Stimulated activated CD4-positive, alpha-beta T cell treated with anti-CD3 and anti-CD28 coated beads, Interleukin-2, amount 100 ng/mL, for 24 hours (primary cell): ENCODE measurements at regions not wholly inside any gene's neighbourhood (a gene's known extent, or its start where the extent isn't known, plus 50 kb on each side); places are given as distances from the start of the nearest gene placed in this dataset.

ENCODE experiments used
- DNase-seq, 2 donors: peaks; one replicate each; pipeline ENCODE4 v3.0.0-alpha.2; 2020

DNA sequence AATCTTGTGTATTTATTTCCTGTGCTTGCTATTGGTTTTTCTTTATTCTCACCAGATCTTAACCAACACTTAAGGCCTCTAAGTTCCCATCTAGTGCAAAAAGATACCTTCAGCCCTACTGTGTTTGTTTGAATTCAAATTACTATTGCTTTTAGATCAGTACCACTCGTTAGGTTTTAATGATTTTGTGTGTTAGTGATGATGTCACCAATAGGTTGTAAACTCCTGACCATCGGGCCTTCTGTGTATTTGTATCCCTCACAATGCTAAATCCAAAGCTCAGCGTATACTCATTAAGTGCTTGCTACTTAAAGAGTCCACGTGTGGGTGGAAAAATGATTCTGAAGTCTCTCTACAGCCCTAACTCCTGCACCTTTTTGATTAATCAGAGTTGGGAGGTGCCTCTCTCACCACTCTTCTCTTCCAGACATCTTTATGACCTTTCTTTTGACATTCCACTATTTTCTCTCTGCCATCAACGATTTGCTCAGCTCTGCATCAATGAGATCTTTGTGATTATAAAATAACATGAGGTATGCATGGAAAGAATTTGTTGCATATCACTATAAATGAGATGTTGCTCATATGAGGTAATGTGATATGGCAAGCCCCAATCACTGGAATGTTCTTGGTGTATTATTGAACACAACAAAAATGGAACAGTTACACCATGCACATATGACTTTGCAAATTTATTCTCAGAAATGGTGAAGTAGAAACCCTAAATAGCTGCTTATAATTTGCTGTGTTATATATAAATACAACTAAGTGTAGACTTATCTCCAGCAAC is 55.1 kb upstream of the LAMA2 start:
- no peak for DNase-seq

DNA sequence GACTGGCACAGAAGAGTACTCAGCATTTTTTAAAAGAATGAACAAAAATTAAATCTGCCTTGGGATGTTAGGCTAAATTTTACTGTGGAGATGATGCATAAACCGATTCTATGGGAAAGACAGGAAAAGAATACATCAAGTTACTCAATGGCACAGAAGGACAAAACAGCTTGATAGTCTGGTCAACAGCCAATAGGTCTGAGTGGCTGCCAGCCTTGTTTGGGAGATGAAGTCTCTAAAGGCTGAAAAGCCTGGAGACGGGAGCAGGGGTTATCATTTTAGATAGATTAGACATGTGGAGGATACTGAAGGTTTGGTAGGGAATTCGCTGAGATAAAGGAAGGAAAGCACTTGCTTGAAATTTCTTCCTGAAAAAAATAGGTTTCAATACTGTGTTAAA is 56.3 kb upstream of the LAMA2 start:
- DNase-seq = no peak

GRCh38 chr6:128822271-128822670 is 60.7 kb upstream of the LAMA2 start:
- DNase-seq = no peak

DNA sequence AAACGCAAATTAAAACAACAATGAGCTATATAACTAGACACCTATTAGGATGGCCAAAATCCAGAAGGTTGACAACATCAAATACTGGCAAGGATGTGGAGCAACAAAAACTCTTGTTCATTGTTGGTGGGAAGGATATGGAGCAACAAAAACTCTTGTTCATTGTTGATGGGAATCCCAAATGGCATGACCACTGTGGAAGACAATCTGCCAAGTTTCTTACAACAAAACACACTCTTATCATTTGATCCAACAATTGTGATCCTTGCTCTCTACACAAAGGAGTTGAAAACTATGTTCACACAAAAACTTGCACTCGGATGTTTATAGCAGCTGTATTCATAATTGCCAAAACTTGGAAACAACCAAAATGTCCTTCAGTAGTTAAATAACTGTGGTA is 61.8 kb upstream of the LAMA2 start:
- no peak for DNase-seq

DNA sequence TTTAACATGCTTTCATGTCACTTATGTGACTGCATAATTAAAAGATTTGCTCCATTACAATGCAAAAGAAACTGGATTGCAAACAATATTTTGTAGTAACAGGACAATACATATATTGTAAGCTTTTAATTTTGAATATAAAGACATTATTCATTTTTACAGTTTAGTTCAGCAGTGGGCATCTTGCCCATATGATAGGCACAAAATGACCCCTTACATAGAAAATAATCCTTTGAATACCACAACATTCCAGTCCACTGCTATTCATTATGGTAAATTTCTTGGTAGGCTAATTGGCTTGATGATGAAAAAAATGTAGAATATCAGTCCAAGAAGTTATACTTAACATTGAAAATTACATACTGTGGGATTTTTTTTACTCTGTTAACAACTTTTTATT is 74.1 kb upstream of the LAMA2 start:
- DNase-seq = no peak

- no peak for DNase-seq
These were observed 75.4 kb upstream of the LAMA2 start for GRCh38 chr6:128807577-128807976.

DNA sequence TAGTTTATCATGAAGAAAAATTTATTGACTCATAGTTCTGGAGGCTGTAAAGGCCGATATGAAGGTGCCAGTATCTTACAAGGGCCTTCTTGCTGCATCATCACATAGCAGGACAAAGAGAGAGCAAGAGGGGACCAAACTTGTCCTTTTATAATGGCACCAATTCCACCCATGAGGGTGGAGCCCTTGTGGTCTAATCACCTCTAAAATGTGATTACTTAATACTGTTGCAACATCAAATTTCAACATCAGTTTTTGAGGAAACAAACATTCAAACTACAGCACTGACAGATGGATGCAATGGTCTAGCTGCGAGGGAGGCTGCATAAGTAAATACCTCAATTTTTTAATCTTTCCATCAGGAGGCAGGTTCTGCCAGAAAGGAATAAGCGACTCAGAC is 76.7 kb upstream of the LAMA2 start:
- no peak for DNase-seq

GRCh38 chr6:128803911-128804310 is 79.0 kb upstream of the LAMA2 start:
- no peak for DNase-seq

DNA sequence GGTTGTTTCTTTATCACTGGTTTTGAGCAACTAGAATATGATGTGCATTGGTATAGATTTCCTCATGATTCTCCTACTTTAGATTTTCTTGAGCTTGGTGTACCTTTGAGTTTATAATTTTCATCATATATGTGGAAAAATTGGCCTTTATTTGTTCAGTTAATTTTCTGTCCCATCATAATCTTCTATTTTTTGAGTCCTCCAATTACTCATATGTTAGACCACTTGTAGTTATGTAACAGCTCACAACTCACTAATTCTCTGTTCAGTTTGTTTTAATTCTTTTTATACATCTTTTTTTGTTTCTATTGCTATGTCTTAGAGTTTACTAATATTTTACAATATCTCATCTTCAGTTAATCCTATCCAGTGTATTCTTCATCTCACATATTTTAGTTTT is 81.3 kb upstream of the LAMA2 start:
- DNase-seq = no peak

DNA sequence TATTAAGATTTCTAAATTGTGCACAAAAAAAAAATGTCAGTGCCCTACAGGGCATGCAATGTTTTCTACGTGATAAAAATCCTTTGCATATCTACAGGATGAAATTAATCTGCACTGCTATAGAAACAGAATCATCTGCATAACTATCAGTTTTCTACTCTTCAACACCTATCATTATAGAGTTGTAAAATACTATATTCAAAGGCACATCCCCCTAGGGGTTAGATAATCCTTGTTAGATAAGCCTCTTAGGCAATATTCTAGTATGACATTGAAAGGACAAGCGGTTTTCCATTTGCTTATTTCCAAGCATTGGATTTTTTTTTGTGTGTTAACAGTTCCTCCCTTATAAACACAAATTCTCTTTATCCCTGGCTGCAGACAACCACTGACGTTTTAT is 98.7 kb upstream of the LAMA2 start:
- no peak for DNase-seq

DNA sequence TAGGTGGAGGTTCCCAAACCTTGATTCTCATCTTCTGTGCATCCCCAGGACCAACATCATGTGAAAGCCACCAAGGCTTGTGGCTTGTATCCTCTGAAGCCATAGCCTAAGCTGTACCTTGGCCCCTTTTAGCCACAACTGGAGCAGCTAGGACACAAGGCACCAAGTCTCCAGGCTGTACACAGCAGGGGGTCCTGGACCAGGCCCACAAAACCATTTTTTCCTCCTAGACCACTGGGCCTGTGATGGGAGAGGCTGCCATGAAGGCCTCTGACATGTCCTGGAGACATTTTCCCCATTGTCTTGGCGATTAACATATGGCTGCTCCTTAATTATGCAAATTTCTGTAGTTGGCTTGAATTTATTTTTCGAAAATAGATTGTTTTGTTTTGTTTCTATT is 114.8 kb upstream of the LAMA2 start:
- no peak for DNase-seq

- DNase-seq = no peak
These were observed 115.2 kb upstream of the LAMA2 start for GRCh38 chr6:128767705-128768104.

DNA sequence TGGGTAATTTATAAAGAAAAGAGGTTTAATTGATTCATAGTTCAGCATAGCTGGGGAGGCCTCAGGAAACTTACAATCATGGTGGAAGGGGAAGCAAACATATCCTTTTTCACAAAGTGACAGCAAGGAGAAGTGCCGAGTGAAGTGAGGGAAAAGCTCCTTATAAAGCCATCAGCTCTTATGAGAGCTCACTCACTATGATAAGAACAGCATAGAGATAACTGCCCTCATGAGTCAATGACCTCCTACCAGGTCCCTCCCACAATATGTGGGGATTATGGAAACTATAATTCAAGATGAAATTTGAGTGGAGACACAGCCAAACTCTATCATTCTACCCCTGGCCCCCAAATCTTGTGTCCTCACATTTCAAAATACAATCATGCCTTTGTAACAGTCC is 115.8 kb upstream of the LAMA2 start:
- no peak for DNase-seq

DNA sequence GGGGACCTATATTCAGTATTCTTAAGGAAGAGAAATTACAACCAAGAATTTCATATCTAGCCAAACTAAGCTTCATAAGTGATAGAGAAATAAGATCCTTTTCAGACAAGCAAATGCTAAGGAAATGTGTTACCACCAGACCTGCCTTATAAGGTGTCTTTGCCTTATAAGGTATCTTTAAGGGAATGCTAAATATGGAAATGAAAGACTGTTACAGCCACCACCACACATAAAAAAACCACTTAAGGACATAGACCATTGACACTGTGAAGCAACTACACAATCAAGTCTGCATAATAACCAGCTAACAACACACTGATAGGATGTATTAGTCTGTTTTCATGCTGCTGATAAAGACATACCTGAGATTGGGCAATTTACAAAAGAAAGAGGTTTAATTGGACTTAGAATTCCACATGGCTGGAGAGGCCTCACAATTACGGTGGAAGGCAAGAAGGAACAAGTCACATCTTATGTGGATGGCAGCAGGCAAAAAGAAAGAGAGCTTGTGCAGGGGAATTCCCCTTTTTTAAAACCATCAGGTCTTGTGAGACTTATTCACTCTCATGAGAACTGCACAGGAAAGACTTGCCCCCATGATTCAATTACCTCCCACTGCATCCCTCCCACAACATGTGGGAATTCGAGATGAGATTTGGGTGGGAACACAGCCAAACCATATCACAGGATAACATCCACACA is 119.2 kb upstream of the LAMA2 start:
- no peak for DNase-seq

DNA sequence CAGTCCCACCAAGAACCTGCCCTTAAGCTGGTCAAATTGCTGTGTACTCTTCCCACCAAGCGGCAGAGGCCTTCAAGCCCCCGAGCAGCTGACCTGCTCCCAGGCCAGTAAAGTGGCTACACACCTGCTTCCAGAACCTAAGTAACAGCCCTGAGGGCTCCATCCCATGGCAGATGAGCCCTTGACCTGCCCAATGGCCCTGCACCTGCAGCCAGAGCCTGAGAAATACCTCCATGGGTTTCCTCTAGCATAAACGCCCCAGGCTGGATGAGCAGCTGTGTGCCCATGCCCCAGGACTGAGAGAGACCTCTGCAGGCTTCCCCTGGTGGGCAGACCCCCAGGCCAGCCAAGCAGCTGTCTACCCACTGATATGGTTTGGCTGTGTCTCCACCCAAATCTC is 123.0 kb upstream of the LAMA2 start:
- no peak for DNase-seq

GRCh38 chr6:128759447-128759846 is 123.5 kb upstream of the LAMA2 start:
- DNase-seq = no peak

GRCh38 chr6:128757961-128758360 is 125.0 kb upstream of the LAMA2 start:
- DNase-seq = no peak

DNA sequence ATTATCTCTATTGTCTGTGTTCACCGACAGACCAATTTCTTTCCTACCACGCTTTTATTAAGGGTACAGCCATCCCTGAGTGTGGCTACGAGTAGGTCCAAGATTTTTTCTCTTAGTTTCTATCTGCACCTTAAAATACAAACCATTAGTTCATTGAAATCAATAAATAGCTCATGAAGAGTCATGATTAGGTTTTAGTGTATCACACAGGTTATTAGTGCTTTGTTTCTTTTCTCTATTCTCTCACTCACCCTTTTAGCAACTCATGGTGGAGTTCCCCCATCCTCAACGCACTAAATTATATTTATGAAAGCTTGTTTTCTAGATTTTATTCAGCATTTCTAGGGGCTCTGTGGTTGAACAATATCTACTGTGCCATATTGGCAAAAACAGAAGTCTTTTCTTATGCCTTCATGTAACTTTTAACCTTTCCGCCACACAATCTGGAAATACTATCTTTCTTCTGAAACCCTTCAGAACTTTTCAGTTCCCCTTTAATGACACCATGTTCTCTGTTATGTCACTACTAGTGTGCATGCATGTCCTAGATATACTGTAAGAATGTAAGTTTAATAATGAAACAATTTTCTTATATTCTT is 128.2 kb upstream of the LAMA2 start:
- no peak for DNase-seq

- DNase-seq = no peak
These were observed 138.8 kb upstream of the LAMA2 start for GRCh38 chr6:128743974-128744765.

DNA sequence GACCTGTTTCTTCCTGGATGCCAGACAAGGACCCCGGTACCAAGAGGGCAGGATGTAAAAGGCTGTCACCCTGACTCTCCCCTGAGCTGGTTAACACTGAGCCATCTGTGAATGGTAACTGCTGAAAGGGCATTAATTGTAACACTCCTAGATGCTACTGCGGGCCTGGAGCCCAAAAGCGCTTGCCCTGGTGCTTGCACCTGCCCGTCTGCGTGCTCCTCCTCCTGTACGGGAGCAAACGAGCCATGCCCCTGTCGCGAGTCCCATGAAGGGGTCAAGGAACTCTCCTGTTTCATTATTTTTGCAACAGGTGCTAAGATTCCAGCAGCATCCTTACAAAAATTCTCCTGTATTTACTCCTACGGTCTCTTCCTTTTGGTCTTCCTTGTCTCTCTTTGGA is 140.0 kb upstream of the LAMA2 start:
- no peak for DNase-seq

- DNase-seq = no peak
These were observed 142.0 kb upstream of the LAMA2 start for GRCh38 chr6:128740951-128741350.

GRCh38 chr6:128739112-128739511 is 143.8 kb upstream of the LAMA2 start:
- DNase-seq = no peak

- DNase-seq = no peak
These were observed 144.8 kb upstream of the LAMA2 start for GRCh38 chr6:128738112-128738511.

- no peak for DNase-seq
These were observed 146.2 kb upstream of the LAMA2 start for GRCh38 chr6:128736780-128737179.
